T47D (cell line): ENCODE measurements at regions not wholly inside any gene's neighbourhood (a gene's known extent, or its start where the extent isn't known, plus 50 kb on each side); places are given as distances from the start of the nearest gene placed in this dataset.
A peak's percentile ranks its signal among the peaks of the same experiment; 100 is the strongest.

Experiments
- DNase-seq, 2 experiments: peaks; one replicate each; pipeline versions ENCODE4 v3.0.0 to v3.0.0-alpha.2; 2011 to 2012; ENCODE audit warnings: low read depth in 1 of 2, low spot score in 1 of 2
- JUND ChIP-seq: IDR thresholded peaks from 2 replicates; pipeline ENCODE4 v1.6.1; 2012; ENCODE audit warnings: low read depth
- in situ Hi-C: cut with HindIII; loops from 2 replicates; pipeline ENCODE4 v1.10.0; 2016; ENCODE audit warnings: low sequenced_read_pairs, low pct_unique_long_range_greater_than_20kb

DNA sequence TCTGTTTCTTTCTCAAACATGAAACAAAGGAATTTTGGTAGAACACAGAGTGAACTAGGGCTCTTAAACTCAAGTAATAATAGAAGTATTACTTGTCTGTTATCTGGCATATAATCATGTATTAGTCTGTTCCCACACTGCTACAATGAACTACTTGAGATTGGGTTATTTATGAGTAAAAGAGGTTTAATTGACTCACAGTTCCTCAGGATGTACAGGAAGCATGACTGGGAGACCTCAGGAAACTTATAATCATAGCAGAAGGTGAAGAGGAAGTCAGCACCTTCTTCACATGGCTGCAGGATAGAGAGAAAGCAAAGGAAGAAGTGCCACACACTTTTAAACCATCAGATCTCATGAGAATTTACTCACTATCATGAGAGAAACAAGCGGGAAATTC is 273.4 kb downstream of the ETS1 start:
- DNase-seq = no peak
- TF ChIP-seq JUND = no peak
- in situ Hi-C loops = no loop called here

DNA sequence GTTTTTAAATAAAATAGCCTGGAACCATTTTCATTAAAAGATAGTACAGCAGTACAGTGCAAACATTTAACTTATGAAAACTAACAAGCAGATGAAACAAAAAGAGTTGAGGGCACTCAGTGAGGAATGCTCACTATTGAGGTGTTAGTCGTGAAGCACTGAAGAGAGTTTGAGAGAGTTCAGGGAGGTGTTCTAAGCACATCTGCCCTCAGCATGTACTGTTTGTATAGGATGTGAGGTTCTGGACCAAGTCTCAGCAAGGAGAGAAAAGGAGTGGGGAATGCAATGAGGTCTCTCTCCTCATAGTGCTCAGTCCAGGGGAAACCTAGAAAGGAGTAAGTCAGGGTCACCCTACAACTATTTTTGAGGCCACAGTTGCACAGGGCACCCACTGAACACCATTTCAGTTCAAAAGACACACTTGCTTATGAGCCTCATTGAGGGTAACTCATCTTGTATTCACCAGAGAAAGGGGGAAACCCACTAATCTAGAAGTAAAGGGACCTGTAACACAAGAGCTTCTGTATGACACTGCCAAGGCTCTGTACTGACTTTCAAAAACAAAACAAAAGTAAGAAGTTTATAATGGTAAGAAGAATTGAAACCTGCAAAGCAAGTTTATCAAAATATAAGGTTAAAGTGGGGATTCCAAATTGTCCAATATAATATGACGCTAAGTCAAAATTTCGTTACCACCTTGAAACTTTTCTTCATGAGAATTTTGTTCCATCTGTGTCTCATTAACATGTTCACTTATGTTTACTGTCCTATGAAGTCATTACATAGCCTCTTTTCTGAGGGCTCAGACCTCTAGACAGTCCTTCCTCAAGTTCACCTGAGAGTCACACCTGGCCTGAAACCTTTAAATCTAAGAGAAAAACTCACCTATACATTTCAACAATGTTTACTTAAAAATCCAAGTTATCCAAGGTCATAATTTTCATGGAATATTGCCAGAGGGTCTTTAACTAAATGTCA is 275.3 kb downstream of the ETS1 start:
- in situ Hi-C loops = no loop called here
- no peak for TF ChIP-seq JUND

GRCh38 chr11:128310676-128311445 is 276.5 kb downstream of the ETS1 start:
- DNase-seq = no peak
- no peak for TF ChIP-seq JUND
- in situ Hi-C loops = no loop called here

More for the DNA sequence above, 275.3 kb downstream of the ETS1 start:
- no peak for DNase-seq

DNA sequence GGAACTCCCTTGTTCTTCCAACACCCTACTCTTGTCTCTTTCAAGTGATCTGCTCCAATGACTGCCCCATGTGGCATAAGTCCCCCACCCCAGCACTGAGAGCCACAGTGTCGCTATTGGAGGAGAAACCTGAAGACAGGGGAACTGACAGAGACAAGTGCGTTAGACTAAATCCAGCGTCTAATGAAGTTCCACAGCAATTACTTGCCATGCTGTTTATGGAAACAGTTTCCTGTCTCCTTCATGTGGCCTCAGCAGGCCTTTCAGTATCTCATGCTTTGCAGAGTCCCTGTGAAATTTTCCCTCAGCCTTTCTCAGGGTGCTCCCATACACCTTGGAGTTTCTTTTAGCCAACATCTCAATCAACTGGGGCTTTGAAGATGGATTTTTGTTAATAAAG is 277.4 kb downstream of the ETS1 start:
- in situ Hi-C loops = no loop called here
- TF ChIP-seq JUND = no peak
- DNase-seq = no peak

DNA sequence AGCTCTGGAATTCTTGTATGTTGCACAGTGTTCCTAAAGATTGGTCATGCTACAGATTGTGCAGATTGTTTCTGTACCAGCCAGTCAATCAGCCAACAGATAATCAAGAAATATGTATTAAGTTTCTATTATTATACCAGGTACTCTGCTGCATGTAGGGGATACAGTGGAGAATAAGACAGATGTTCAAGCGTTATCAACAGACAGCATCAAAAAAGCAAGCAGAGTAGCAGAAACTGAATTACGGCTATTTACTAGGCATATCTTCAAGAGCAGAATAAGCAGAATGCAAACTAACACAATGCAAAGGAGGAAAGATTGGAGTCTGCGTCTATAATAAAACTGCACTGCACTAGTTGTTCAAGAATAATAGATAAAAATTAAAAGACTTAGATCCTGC is 278.6 kb downstream of the ETS1 start:
- no peak for DNase-seq
- in situ Hi-C loops = no loop called here
- TF ChIP-seq JUND = no peak

- no peak for DNase-seq
- TF ChIP-seq JUND = no peak
- in situ Hi-C loops = no loop called here
These were observed 281.8 kb downstream of the ETS1 start for GRCh38 chr11:128305588-128305987.

- no peak for TF ChIP-seq JUND
- no peak for DNase-seq
- in situ Hi-C loops = no loop called here
These were observed 282.5 kb downstream of the ETS1 start for GRCh38 chr11:128304666-128305485.

DNA sequence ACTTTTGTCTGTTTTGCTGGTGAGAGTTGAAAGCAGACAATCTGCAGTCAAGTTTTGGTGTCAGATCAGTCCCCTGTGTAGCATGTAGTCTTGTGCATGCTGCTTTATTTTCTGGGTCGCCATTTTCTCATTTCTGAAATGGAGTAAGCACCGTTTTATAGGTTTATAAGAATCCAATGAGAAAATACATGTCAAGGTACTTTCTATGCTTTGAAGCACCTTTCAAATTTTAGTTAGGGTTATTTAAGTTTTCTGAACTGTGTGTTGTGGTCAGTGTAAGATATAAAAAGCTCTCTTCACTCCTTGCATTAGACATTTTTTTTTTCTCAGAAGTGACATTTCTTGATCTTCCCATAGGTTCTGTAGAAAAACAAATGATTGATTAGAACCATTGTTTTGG is 283.2 kb downstream of the ETS1 start:
- TF ChIP-seq JUND = no peak
- no peak for DNase-seq
- in situ Hi-C loops = no loop called here

GRCh38 chr11:128303383-128303782 is 284.0 kb downstream of the ETS1 start:
- in situ Hi-C loops = no loop called here
- no peak for TF ChIP-seq JUND
- DNase-seq = no peak

GRCh38 chr11:128302425-128303186 is 284.8 kb downstream of the ETS1 start:
- in situ Hi-C loops = no loop called here
- DNase-seq = peak in 1 of 2 experiments; percentile 32
- TF ChIP-seq JUND = no peak

GRCh38 chr11:128301756-128302155 is 285.6 kb downstream of the ETS1 start:
- no peak for TF ChIP-seq JUND
- DNase-seq = no peak
- in situ Hi-C loops = no loop called here

DNA sequence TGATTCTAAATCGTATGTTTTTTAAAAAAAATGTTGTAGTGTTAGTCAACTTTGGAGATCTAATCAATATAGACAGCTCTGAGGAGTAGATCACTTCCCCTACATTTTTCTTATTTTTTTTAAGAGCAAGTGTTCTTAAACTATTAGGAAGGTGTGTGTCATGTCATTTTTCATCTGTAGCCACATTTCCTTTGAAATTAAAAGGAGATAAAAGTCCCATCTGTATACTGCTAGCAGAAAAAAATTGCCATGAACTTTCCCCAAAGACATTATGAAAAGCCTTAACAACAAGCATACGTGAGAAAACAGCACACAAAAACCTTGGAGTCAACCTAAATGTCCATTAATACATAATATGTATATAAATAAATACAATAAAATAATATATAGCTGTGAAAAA is 286.6 kb downstream of the ETS1 start:
- in situ Hi-C loops = no loop called here
- DNase-seq = no peak
- TF ChIP-seq JUND = no peak
